ENCODE measurements at regions not wholly inside any gene's neighbourhood (a gene's known extent, or its start where the extent isn't known, plus 50 kb on each side); places are given as distances from the start of the nearest gene placed in this dataset.

GRCh38 chr6:67976486-67976885, 658.6 kb upstream of the ADGRB3 start:
- Histone ChIP-seq H3K27me3 (ENCODE audit: insufficient read depth, low read length, poor library complexity) (no peaks in the 10 kb centered on the region), H4K20me1 (ENCODE audit: insufficient read depth, low read length) (no peaks in the 10 kb centered on the region), H3K36me3 (ENCODE audit: insufficient read depth, low read length) (no peaks in the 10 kb centered on the region), H3K4me3 (ENCODE audit: low read depth in 1 of 2, low read length in 2 of 2) (no peak overlapping the region), H3K4me1 (ENCODE audit: insufficient read depth, low read length) (no peaks in the 10 kb centered on the region), H3K4me2 (ENCODE audit: insufficient read depth, low read length) (no peak overlapping the region), H3K79me2 (ENCODE audit: insufficient read depth, low read length) (no peaks in the 10 kb centered on the region), H3K9ac (ENCODE audit: low read depth, low read length) (no peak overlapping the region), H2AFZ (ENCODE audit: low read depth, low read length) (no peak overlapping the region), H3K9me3 (ENCODE audit: insufficient read depth, low read length, severe bottlenecking) (no peaks in the 10 kb centered on the region), H3K27ac (ENCODE audit: low read length) (no peak overlapping the region)
- DNase-seq (no peak), ATAC-seq (ENCODE audit: insufficient read depth, low read depth) (no peak)
- no peak for TF ChIP-seq EZH2 (IDR thresholded peaks at IDR 0.05; ENCODE audit: borderline replicate concordance, low read depth, low read length, severe bottlenecking)

- TF ChIP-seq CTCF (IDR thresholded peaks at IDR 0.05; ENCODE audit: borderline replicate concordance, extremely low read depth, low read length, poor library complexity, severe bottlenecking), result no peak
- TF ChIP-seq EZH2 (IDR thresholded peaks at IDR 0.05; ENCODE audit: borderline replicate concordance, low read depth, low read length, severe bottlenecking), result no peak
- Histone ChIP-seq H3K27ac (ENCODE audit: low read length) (no peak overlapping the region), H3K9ac (ENCODE audit: low read depth, low read length) (no peak overlapping the region), H3K27me3 (ENCODE audit: insufficient read depth, low read length, poor library complexity) (no peaks in the 10 kb centered on the region), H3K4me1 (ENCODE audit: insufficient read depth, low read length) (no peaks in the 10 kb centered on the region), H2AFZ (ENCODE audit: low read depth, low read length) (no peak overlapping the region), H4K20me1 (ENCODE audit: insufficient read depth, low read length) (no peaks in the 10 kb centered on the region), H3K4me2 (ENCODE audit: insufficient read depth, low read length) (no peak overlapping the region), H3K4me3 (ENCODE audit: low read depth in 1 of 2, low read length in 2 of 2) (no peak overlapping the region), H3K36me3 (ENCODE audit: insufficient read depth, low read length) (no peaks in the 10 kb centered on the region), H3K79me2 (ENCODE audit: insufficient read depth, low read length) (no peaks in the 10 kb centered on the region), H3K9me3 (ENCODE audit: insufficient read depth, low read length, severe bottlenecking) (no peaks in the 10 kb centered on the region)
- DNase-seq (no peak), ATAC-seq (ENCODE audit: insufficient read depth, low read depth) (no peak)
Measured at GRCh38 chr6:67974931-67975330, 660.2 kb upstream of the ADGRB3 start.

- ATAC-seq (ENCODE audit: insufficient read depth, low read depth) (no peak), DNase-seq (no peak)
- Histone ChIP-seq H3K4me2 (ENCODE audit: insufficient read depth, low read length) (no peak overlapping the region), H3K4me1 (ENCODE audit: insufficient read depth, low read length) (no peaks in the 10 kb centered on the region), H3K9me3 (ENCODE audit: insufficient read depth, low read length, severe bottlenecking) (no peaks in the 10 kb centered on the region), H3K9ac (ENCODE audit: low read depth, low read length) (no peak overlapping the region), H2AFZ (ENCODE audit: low read depth, low read length) (no peak overlapping the region), H4K20me1 (ENCODE audit: insufficient read depth, low read length) (no peaks in the 10 kb centered on the region), H3K27me3 (ENCODE audit: insufficient read depth, low read length, poor library complexity) (no peaks in the 10 kb centered on the region), H3K27ac (ENCODE audit: low read length) (no peak overlapping the region), H3K4me3 (ENCODE audit: low read depth in 1 of 2, low read length in 2 of 2) (no peak overlapping the region), H3K36me3 (ENCODE audit: insufficient read depth, low read length) (no peaks in the 10 kb centered on the region), H3K79me2 (ENCODE audit: insufficient read depth, low read length) (no peaks in the 10 kb centered on the region)
- TF ChIP-seq CTCF (IDR thresholded peaks at IDR 0.05; ENCODE audit: borderline replicate concordance, extremely low read depth, low read length, poor library complexity, severe bottlenecking) (no peak), EZH2 (IDR thresholded peaks at IDR 0.05; ENCODE audit: borderline replicate concordance, low read depth, low read length, severe bottlenecking) (no peak)
Measured at GRCh38 chr6:67971812-67972211, 663.3 kb upstream of the ADGRB3 start.

GRCh38 chr6:67966830-67967229, 668.3 kb upstream of the ADGRB3 start:
- Histone ChIP-seq H3K9me3 (ENCODE audit: insufficient read depth, low read length, severe bottlenecking) (no peaks in the 10 kb centered on the region), H3K9ac (ENCODE audit: low read depth, low read length) (no peak overlapping the region), H3K27ac (ENCODE audit: low read length) (no peak overlapping the region), H4K20me1 (ENCODE audit: insufficient read depth, low read length) (no peaks in the 10 kb centered on the region), H3K36me3 (ENCODE audit: insufficient read depth, low read length) (no peaks in the 10 kb centered on the region), H3K27me3 (ENCODE audit: insufficient read depth, low read length, poor library complexity) (no peaks in the 10 kb centered on the region), H3K79me2 (ENCODE audit: insufficient read depth, low read length) (no peaks in the 10 kb centered on the region), H3K4me2 (ENCODE audit: insufficient read depth, low read length) (no peak overlapping the region), H3K4me3 (ENCODE audit: low read depth in 1 of 2, low read length in 2 of 2) (no peak overlapping the region), H2AFZ (ENCODE audit: low read depth, low read length) (no peak overlapping the region), H3K4me1 (ENCODE audit: insufficient read depth, low read length) (no peaks in the 10 kb centered on the region)
- TF ChIP-seq EZH2 (IDR thresholded peaks at IDR 0.05; ENCODE audit: borderline replicate concordance, low read depth, low read length, severe bottlenecking) (no peak), CTCF (IDR thresholded peaks at IDR 0.05; ENCODE audit: borderline replicate concordance, extremely low read depth, low read length, poor library complexity, severe bottlenecking) (no peak)
- ATAC-seq (ENCODE audit: insufficient read depth, low read depth) (no peak), DNase-seq (no peak)
